ENCODE measurements at regions not wholly inside any gene's neighbourhood (a gene's known extent, or its start where the extent isn't known, plus 50 kb on each side); places are given as distances from the start of the nearest gene placed in this dataset.

DNA sequence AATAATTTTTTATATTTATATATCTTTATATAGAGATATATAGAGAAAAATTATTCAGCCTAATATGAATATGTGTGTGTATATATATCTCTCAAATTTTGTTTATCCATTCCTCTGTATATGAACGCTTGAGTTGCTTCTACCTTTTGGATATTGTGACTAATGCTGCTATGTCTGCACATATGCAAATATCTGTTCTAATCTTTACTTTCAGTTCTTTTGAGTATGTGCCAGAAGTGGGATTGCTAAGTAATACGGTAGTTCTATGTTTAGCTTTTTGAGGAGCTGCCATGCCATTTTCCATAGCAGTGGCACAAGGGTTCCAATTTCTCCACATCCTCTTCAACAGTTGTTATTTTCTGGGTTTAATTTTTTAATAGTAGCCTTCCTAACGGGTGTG, 72.8 kb upstream of the CEP85L start (continued):
- TF ChIP-seq, protein P1, sequence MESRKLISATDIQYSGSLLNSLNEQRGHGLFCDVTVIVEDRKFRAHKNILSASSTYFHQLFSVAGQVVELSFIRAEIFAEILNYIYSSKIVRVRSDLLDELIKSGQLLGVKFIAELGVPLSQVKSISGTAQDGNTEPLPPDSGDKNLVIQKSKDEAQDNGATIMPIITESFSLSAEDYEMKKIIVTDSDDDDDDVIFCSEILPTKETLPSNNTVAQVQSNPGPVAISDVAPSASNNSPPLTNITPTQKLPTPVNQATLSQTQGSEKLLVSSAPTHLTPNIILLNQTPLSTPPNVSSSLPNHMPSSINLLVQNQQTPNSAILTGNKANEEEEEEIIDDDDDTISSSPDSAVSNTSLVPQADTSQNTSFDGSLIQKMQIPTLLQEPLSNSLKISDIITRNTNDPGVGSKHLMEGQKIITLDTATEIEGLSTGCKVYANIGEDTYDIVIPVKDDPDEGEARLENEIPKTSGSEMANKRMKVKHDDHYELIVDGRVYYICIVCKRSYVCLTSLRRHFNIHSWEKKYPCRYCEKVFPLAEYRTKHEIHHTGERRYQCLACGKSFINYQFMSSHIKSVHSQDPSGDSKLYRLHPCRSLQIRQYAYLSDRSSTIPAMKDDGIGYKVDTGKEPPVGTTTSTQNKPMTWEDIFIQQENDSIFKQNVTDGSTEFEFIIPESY (IDR thresholded peaks at IDR 0.05): no peak
- TF ChIP-seq POU2F2 (IDR thresholded peaks at IDR 0.05; ENCODE audit: borderline replicate concordance, low read depth, low read length) (peak; percentile 91), SUPT20H (IDR thresholded peaks at IDR 0.05; ENCODE audit: borderline replicate concordance, control insufficient read depth, low read depth, low read length) (no peak), IKZF2 (IDR thresholded peaks at IDR 0.05) (peak in 1 of 2 experiments; percentile 29; a peak in 1 of 4 replicates), MEF2B (IDR thresholded peaks at IDR 0.05; ENCODE audit: partially characterized antibody, poor library complexity, severe bottlenecking) (peak; percentile 29)
- TF ChIP-seq, protein P2, sequence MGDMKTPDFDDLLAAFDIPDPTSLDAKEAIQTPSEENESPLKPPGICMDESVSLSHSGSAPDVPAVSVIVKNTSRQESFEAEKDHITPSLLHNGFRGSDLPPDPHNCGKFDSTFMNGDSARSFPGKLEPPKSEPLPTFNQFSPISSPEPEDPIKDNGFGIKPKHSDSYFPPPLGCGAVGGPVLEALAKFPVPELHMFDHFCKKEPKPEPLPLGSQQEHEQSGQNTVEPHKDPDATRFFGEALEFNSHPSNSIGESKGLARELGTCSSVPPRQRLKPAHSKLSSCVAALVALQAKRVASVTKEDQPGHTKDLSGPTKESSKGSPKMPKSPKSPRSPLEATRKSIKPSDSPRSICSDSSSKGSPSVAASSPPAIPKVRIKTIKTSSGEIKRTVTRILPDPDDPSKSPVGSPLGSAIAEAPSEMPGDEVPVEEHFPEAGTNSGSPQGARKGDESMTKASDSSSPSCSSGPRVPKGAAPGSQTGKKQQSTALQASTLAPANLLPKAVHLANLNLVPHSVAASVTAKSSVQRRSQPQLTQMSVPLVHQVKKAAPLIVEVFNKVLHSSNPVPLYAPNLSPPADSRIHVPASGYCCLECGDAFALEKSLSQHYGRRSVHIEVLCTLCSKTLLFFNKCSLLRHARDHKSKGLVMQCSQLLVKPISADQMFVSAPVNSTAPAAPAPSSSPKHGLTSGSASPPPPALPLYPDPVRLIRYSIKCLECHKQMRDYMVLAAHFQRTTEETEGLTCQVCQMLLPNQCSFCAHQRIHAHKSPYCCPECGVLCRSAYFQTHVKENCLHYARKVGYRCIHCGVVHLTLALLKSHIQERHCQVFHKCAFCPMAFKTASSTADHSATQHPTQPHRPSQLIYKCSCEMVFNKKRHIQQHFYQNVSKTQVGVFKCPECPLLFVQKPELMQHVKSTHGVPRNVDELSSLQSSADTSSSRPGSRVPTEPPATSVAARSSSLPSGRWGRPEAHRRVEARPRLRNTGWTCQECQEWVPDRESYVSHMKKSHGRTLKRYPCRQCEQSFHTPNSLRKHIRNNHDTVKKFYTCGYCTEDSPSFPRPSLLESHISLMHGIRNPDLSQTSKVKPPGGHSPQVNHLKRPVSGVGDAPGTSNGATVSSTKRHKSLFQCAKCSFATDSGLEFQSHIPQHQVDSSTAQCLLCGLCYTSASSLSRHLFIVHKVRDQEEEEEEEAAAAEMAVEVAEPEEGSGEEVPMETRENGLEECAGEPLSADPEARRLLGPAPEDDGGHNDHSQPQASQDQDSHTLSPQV (IDR thresholded peaks at IDR 0.05): no peak
- TF ChIP-seq, protein P3, sequence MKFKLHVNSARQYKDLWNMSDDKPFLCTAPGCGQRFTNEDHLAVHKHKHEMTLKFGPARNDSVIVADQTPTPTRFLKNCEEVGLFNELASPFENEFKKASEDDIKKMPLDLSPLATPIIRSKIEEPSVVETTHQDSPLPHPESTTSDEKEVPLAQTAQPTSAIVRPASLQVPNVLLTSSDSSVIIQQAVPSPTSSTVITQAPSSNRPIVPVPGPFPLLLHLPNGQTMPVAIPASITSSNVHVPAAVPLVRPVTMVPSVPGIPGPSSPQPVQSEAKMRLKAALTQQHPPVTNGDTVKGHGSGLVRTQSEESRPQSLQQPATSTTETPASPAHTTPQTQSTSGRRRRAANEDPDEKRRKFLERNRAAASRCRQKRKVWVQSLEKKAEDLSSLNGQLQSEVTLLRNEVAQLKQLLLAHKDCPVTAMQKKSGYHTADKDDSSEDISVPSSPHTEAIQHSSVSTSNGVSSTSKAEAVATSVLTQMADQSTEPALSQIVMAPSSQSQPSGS (IDR thresholded peaks at IDR 0.05; ENCODE audit: low read length): 0 out of 2 replicates have a peak, but pooled peaks have one; percentile 27

Measured in GM12878 (cell line).